Endothelial cell of umbilical vein (primary cell): ENCODE measurements at regions not wholly inside any gene's neighbourhood (a gene's known extent, or its start where the extent isn't known, plus 50 kb on each side); places are given as distances from the start of the nearest gene placed in this dataset.

Experiments
- BruUV-seq: library from RNA; stranded (reverse); fragments of 400-500 nt; replicated peaks from 2 replicates; lab custom pipeline; 2021; lab: Mats Ljungman, UMichigan
- CTCF ChIA-PET: fragments of 300-600, 350-600 bp; sonication (Branson Sonifier 250); formaldehyde crosslinking; loops from one replicate; lab custom pipeline; 2021; ENCODE audit warnings: antibody characterized with exemption, inconsistent platforms; lab: Charles Lee
- POLR2A ChIA-PET: fragments of 300-600, 350-600 bp; sonication (Branson Sonifier 250); formaldehyde crosslinking; loops from one replicate; lab custom pipeline; 2021; ENCODE audit warnings: antibody characterized with exemption, inconsistent platforms; lab: Charles Lee
- DNase-seq: peaks from one replicate; pipeline ENCODE4 v3.0.0-alpha.2; 2011; ENCODE audit warnings: low read depth, low spot score
- FAIRE-seq: peaks from 2 replicates; lab custom pipeline; 2011; peaks lifted over from hg19 to GRCh38; lab: Jason Lieb, UNC
- H2AFZ ChIP-seq: 2 replicates; pipeline ENCODE4 v1.6.0; 2012; ENCODE audit warnings: low read depth, low read length, control low read depth, inconsistent platforms
- H3K27ac ChIP-seq: 2 replicates; pipeline ENCODE4 v1.5.1; 2011; ENCODE audit warnings: low read depth, mild to moderate bottlenecking, control low read depth, low read length, moderate library complexity; ENCODE audit not compliant: insufficient read depth
- H3K27me3 ChIP-seq, 2 experiments: 2 replicates each; pipeline versions ENCODE4 v1.6.0 to v1.6.1; 2011; ENCODE audit warnings: low read length in 2 of 2, mixed read lengths in 1 of 2; ENCODE audit not compliant: control insufficient read depth in 2 of 2, insufficient read depth in 2 of 2
- H3K36me3 ChIP-seq, 2 experiments: 2 replicates in 1 of 2; 3 replicates in 1 of 2; pipeline ENCODE4 v1.5.1; 2011; ENCODE audit warnings: low read length in 2 of 2, mild to moderate bottlenecking in 1 of 2, moderate library complexity in 1 of 2; ENCODE audit not compliant: control insufficient read depth in 2 of 2, insufficient read depth in 2 of 2; ENCODE audit errors: extremely low read depth in 1 of 2
- H3K4me1 ChIP-seq: 3 replicates; pipeline ENCODE4 v1.5.1; 2011; ENCODE audit warnings: mild to moderate bottlenecking, low read length; ENCODE audit not compliant: control insufficient read depth, insufficient read depth; ENCODE audit errors: extremely low read depth
- H3K4me2 ChIP-seq: 2 replicates; pipeline ENCODE4 v1.6.1; 2011; ENCODE audit warnings: low read length, control low read depth, mixed read lengths; ENCODE audit not compliant: insufficient read depth
- H3K4me3 ChIP-seq, 3 experiments: fragments of 200-600 bp in 1 of 3; sonication (generic), shearing (Covaris generic) in 1 of 3; replicated peaks in 1 of 3; 2 replicates each; pipeline ENCODE4 v1.5.1; 2011 to 2016; ENCODE audit warnings: control low read depth in 3 of 3, low read length in 3 of 3, mild to moderate bottlenecking in 2 of 3, inconsistent platforms in 1 of 3, low read depth in 1 of 3, moderate library complexity in 1 of 3; ENCODE audit not compliant: insufficient read depth in 1 of 3
- H3K79me2 ChIP-seq: 2 replicates; pipeline ENCODE4 v1.6.0; 2012; ENCODE audit warnings: low read length, inconsistent platforms; ENCODE audit not compliant: control insufficient read depth, insufficient read depth
- H3K9ac ChIP-seq: replicated peaks from 2 replicates; pipeline ENCODE3; 2011; ENCODE audit warnings: low read length, control low read depth; ENCODE audit not compliant: insufficient read depth; ENCODE audit errors: extremely low read depth
- H3K9me1 ChIP-seq: replicated peaks from 3 replicates; pipeline ENCODE4 v1.6.0; 2011; ENCODE audit warnings: mild to moderate bottlenecking, low read length; ENCODE audit not compliant: control insufficient read depth, insufficient read depth; ENCODE audit errors: extremely low read depth
- H3K9me3 ChIP-seq: replicated peaks from 2 replicates; pipeline ENCODE4 v1.5.1; 2012; ENCODE audit warnings: low read length, inconsistent platforms; ENCODE audit not compliant: control insufficient read depth, insufficient read depth
- H4K20me1 ChIP-seq: replicated peaks from 2 replicates; pipeline ENCODE3; 2011; ENCODE audit warnings: mild to moderate bottlenecking, low read length; ENCODE audit not compliant: control insufficient read depth, insufficient read depth; ENCODE audit errors: extremely low read depth
- EZH2 ChIP-seq: IDR thresholded peaks from 2 replicates; pipeline ENCODE4 v1.6.1; 2012; ENCODE audit warnings: borderline replicate concordance, low read depth, mild to moderate bottlenecking, moderate library complexity, low read length, inconsistent platforms; ENCODE audit not compliant: severe bottlenecking
- FOS ChIP-seq: IDR thresholded peaks from 2 replicates; pipeline ENCODE4 v1.6.1; 2011; ENCODE audit warnings: mild to moderate bottlenecking, low read length, moderate library complexity, borderline replicate concordance; ENCODE audit not compliant: insufficient read depth
- GATA2 ChIP-seq: IDR thresholded peaks from 2 replicates; pipeline ENCODE4 v1.7.0; 2011; ENCODE audit warnings: low read depth, mild to moderate bottlenecking, moderate library complexity, mixed read lengths, low read length; ENCODE audit not compliant: insufficient read length, insufficient read depth
- JUN ChIP-seq: IDR thresholded peaks from 2 replicates; pipeline ENCODE4 v1.6.1; 2011; ENCODE audit warnings: borderline replicate concordance, low read depth; ENCODE audit not compliant: insufficient read length, insufficient read depth
- MYC ChIP-seq: IDR thresholded peaks from one replicate; pipeline ENCODE4 v1.6.1; 2011; ENCODE audit warnings: mild to moderate bottlenecking, low read depth, low read length
- POLR2A ChIP-seq: IDR thresholded peaks from 2 replicates; pipeline ENCODE4 v1.6.1; 2012; ENCODE audit warnings: low read depth, mild to moderate bottlenecking, control low read depth, low read length
- POLR2AphosphoS5 ChIP-seq: IDR thresholded peaks from 2 replicates; pipeline ENCODE4 v1.6.1; 2012; ENCODE audit warnings: low read depth, mild to moderate bottlenecking, control low read depth, low read length, moderate library complexity; ENCODE audit not compliant: insufficient read depth
- dilution Hi-C: fragments of 300-500 bp; cut with MboI; formaldehyde crosslinking; loops from one replicate; pipeline ENCODE4 v1.15.0; 2019; ENCODE audit warnings: low sequenced_read_pairs; ENCODE audit not compliant: extremely low pct_ligation_motif_present
- intact Hi-C: fragments of 100-400 bp; cut with micrococcal nuclease; formaldehyde crosslinking; loops from one replicate; pipeline ENCODE4 v1.10.0; 2022
- TF ChIP-seq, protein P1 (sequence below), 2 donors: IDR thresholded peaks; 1 replicate in 1 of 2; 2 replicates in 1 of 2; pipeline ENCODE4 v1.5.1; 2011; ENCODE audit warnings: low read length in 2 of 2, mild to moderate bottlenecking in 2 of 2, moderate library complexity in 2 of 2, control low read depth in 1 of 2, inconsistent platforms in 1 of 2, low read depth in 1 of 2; ENCODE audit not compliant: insufficient read depth in 1 of 2; ENCODE audit errors: extremely low read depth in 1 of 2
- TF ChIP-seq, protein P2 (sequence below): IDR thresholded peaks from 2 replicates; pipeline ENCODE4 v1.6.1; 2011; ENCODE audit not compliant: insufficient read depth, insufficient read length

DNA sequence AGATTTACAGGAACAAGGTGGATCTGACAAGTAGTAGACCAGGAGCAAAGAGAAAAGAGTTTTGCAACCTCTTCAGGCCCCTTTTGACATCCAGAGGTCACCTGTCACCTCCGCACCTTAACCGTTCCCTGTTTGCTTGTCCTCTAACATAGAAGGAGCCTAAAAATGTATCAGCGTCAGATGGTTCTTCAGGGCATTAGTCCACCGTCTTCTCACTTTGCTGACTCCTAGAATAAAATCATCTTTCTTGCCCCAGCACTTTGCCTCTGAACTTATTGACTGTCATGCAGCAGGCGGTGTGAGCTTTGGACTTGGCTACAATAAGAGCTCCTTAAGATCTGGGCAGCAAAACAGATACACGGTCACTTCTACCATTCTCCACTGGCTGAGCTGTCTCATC is 339.7 kb upstream of the B3GAT1 start:
- Histone ChIP-seq H3K9me1 (no peaks in the 10 kb centered on the region), H3K36me3 (no peaks in the 10 kb centered on the region), H3K4me1 (no peaks in the 10 kb centered on the region), H3K79me2 (no peaks in the 10 kb centered on the region), H3K4me2 (no peak overlapping the region), H3K9ac (no peak overlapping the region), H3K9me3 (no peaks in the 10 kb centered on the region), H3K27me3 (no peaks in the 10 kb centered on the region), H2AFZ (no peak overlapping the region), H4K20me1 (no peaks in the 10 kb centered on the region), H3K4me3 (no peak overlapping the region), H3K27ac (no peak overlapping the region)
- dilution Hi-C loops, result no loop called here
- BruUV-seq, result no TSS peak
- DNase-seq (no peak), FAIRE-seq (no peak)
- intact Hi-C loops, result no loop called here
- CTCF ChIA-PET, result no interaction called here
- TF ChIP-seq FOS, result no peak
- TF ChIP-seq EZH2, result no peak
- TF ChIP-seq, protein P1, sequence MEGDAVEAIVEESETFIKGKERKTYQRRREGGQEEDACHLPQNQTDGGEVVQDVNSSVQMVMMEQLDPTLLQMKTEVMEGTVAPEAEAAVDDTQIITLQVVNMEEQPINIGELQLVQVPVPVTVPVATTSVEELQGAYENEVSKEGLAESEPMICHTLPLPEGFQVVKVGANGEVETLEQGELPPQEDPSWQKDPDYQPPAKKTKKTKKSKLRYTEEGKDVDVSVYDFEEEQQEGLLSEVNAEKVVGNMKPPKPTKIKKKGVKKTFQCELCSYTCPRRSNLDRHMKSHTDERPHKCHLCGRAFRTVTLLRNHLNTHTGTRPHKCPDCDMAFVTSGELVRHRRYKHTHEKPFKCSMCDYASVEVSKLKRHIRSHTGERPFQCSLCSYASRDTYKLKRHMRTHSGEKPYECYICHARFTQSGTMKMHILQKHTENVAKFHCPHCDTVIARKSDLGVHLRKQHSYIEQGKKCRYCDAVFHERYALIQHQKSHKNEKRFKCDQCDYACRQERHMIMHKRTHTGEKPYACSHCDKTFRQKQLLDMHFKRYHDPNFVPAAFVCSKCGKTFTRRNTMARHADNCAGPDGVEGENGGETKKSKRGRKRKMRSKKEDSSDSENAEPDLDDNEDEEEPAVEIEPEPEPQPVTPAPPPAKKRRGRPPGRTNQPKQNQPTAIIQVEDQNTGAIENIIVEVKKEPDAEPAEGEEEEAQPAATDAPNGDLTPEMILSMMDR (IDR thresholded peaks at IDR 0.05; ENCODE audit: extremely low read depth in 1 of 2, insufficient read depth in 1 of 2, low read depth in 1 of 2, low read length in 2 of 2), result no peak
- TF ChIP-seq JUN, result no peak
- TF ChIP-seq MYC, result no peak
- no peak for TF ChIP-seq GATA2
- TF ChIP-seq, protein P2, sequence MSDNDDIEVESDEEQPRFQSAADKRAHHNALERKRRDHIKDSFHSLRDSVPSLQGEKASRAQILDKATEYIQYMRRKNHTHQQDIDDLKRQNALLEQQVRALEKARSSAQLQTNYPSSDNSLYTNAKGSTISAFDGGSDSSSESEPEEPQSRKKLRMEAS, result no peak
- TF ChIP-seq POLR2A, result no peak
- no peak for TF ChIP-seq POLR2AphosphoS5
- POLR2A ChIA-PET, result no interaction called here
